LNCAP (cell line): ENCODE measurements at regions not wholly inside any gene's neighbourhood (a gene's known extent, or its start where the extent isn't known, plus 50 kb on each side); places are given as distances from the start of the nearest gene placed in this dataset.

Source experiments
- TF ChIP-seq, protein P1 (sequence below): fragments of 450-650 bp; IDR thresholded peaks from 2 replicates; pipeline ENCODE4 v1.5.1; 2017; ENCODE audit warnings: mild to moderate bottlenecking

DNA sequence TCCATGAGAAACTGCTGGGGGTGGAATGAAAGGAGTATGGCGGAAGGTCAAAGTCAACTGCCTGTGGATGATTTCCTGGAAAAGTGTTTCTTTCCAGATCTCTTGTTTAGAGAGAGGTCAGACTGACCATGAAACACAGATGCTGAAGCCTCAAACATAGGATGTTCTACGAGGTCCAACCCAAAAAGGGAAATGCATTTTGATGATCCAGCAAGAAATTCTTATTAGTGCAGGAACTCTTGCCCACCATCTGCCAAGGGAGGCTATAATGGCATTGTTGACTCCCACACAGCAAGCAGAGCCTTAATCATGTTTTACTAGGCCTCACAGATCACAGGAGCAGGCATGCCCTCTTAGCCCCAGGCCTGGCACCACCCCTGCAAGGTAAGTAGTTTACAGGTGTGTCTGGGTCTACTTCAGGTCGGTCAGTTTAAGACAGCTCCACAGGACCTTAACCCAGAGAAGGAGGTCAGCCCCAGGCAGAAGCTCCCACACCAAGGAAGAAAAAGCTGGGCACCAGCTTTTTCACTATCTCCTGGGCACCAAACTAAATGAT is 67.6 kb upstream of the CNKSR3 start:
- TF ChIP-seq, protein P1, sequence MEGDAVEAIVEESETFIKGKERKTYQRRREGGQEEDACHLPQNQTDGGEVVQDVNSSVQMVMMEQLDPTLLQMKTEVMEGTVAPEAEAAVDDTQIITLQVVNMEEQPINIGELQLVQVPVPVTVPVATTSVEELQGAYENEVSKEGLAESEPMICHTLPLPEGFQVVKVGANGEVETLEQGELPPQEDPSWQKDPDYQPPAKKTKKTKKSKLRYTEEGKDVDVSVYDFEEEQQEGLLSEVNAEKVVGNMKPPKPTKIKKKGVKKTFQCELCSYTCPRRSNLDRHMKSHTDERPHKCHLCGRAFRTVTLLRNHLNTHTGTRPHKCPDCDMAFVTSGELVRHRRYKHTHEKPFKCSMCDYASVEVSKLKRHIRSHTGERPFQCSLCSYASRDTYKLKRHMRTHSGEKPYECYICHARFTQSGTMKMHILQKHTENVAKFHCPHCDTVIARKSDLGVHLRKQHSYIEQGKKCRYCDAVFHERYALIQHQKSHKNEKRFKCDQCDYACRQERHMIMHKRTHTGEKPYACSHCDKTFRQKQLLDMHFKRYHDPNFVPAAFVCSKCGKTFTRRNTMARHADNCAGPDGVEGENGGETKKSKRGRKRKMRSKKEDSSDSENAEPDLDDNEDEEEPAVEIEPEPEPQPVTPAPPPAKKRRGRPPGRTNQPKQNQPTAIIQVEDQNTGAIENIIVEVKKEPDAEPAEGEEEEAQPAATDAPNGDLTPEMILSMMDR, result no peak

DNA sequence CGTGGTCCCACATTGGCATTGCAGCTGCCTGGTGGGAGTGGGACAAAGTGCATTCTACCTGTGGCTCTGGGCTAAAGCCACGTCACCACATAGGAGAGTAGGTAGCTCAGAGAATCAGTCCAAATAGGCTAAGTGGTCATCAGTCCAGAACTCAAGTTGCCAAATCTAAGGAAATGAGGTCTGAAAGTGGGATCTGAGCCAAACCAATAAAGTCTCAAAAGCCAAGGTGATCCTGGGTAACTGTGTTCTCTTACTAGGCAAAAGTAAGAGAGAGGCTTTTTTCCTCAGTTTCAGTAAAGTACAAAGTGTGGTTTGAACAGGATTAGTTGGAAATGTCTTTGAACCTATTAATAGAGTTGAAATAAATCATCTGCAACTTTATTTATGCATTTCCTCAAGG is 68.6 kb upstream of the CNKSR3 start:
- TF ChIP-seq, protein P1, result no peak

DNA sequence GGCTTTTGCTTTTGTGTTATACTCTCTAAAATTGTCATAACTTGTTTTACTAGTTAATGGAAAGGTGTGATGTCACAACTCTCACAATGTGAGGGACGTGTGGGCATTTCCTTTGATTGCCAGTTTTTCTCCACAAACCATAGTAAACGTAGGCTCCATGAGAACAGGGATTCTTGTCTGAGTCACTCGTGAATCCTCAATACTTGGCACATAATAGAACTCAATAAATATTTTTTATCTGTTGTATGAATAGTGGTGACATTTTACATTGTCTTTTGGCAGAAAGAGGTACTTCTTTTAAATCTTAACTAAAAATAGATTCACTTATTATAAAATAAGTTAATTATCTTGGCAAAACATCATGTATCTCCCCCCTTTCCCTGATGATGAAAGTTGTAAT is 69.0 kb upstream of the CNKSR3 start:
- TF ChIP-seq, protein P1, result no peak

DNA sequence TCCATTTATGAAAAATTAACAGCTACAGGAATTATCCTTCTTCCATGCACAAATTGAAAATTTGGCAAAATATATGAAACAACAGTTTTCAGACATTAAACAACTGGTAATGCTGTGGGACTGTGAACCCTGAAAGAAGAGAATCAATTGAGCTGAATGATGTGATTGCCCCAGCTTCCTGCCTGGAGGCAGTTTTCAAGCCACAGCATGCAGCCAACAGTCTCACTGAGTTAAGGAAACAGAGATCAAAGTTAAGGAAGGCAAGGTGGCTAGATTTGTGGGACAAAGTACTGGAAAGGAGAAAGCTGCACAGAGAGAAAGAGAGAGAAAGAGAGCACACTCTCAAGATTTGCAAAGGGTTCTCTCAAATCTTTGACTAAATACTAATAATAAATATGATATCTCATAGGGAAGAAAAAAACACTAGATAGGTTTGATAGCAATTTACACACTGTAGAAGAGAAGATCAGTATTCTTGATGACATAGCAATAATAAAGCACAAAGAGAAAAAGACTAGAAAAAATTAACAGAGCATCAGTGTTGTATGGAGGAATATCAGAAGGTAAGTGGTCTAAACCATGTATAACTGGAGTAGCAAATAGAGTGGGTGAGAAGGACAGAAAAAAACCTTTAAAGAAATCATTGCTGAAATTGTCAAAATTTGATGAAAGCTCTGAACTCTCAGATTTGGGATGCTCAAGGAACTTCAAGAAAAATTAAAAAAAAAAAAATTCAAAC is 70.1 kb upstream of the CNKSR3 start:
- TF ChIP-seq, protein P1, result no peak

DNA sequence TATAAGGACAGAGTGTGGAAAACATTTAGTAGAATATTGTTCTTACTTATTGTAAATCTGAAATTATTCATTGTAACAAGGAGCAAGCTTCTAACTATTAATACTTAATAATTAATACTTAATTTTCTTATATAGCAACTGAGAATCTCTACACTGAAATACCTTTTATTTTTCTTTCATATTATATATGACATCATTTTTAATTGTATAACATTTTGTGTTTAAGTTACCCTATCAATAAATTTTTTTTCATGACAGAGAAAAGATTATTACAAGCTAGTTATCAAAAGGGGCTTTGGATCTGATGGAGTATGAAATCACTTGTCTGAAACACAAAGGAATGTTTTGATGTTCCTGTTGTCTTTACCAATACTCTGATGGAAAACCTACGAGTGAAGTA is 72.2 kb upstream of the CNKSR3 start:
- TF ChIP-seq, protein P1, result no peak

DNA sequence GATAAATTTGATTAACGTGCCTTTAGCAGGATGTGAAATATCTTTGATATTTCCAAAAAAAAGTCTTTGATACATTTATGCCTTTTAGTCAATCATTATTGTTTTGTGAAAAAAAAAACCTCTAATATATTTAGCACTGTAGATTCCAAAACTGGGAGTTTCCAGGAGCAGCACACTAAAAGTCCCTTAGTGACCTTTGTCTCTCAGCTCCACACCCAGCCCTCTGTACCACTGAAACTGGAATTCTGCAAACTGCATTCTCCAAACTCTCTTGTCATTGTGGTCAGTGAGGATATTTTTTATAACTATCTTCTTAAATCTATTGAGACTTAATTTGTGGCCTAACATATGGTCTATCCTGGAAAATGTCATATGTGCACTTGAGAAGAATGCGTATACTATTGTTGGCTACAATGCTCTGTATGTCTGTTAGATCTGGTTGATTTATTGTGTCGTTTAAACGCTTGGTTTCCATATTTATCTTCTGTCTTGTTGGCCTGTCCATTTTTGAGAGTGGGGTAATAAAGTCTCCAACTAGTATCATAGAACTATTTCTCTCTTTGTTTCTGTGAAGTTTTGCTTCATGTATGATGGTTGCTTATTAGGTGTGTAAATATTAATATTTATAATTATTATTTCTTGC is 73.2 kb upstream of the CNKSR3 start:
- TF ChIP-seq, protein P1, result no peak

DNA sequence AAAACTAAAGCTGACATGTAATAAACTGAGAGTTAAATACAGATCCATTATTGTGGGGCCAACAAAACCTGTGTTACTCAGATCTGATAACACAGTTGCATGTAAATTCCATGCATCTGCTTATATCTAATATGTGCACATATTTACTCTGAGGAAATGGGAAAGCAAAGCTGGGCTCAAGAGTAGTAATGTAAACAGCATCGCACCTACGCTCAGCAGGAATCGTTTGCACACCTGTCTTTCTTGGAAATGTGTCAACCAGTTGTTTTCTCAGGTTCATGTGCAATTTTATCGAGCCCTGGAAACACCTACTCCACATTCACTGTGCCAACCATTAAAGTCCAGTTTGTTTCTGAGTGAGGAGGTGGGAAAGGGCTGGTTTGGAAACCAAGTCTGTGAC is 80.3 kb upstream of the CNKSR3 start:
- TF ChIP-seq, protein P1, result no peak
